ENCODE measurements at regions not wholly inside any gene's neighbourhood (a gene's known extent, or its start where the extent isn't known, plus 50 kb on each side); places are given as distances from the start of the nearest gene placed in this dataset.

- Histone ChIP-seq H3K79me2 (ENCODE audit: low read depth) (no peaks in the 10 kb centered on the region), H3K9ac (no peak overlapping the region), H3F3A (ENCODE audit: low read depth) (no peaks in the 10 kb centered on the region), H3K27me3 (no peaks in the 10 kb centered on the region), H3K4me2 (no peak overlapping the region), H3K36me3 (no peaks in the 10 kb centered on the region), H3K9me3 (ENCODE audit: low read depth) (no peaks in the 10 kb centered on the region), H3K27ac (no peak overlapping the region), H3K4me3 (no peak overlapping the region), H2AFZ (replicated peaks) (no peak overlapping the region), H3K4me1 (no peaks in the 10 kb centered on the region), H4K20me1 (ENCODE audit: low read depth) (no peaks in the 10 kb centered on the region)
- TF ChIP-seq CTCF (IDR thresholded peaks at IDR 0.05): no peak
- TF ChIP-seq EZH2phosphoT487 (IDR thresholded peaks at IDR 0.05): no peak
- no peak for TF ChIP-seq EZH2 (IDR thresholded peaks at IDR 0.05)
- Mint-ChIP-seq H3K4me1 (no peaks in the 10 kb centered on the region), H3K27ac (no peak overlapping the region), H3K27me3 (ENCODE audit: insufficient read depth, low read depth) (no peaks in the 10 kb centered on the region), H3K4me3 (no peak overlapping the region), H3K36me3 (peaks cover 1% of the 10 kb centered on the region), H3K9me3 (peaks cover 5% of the 10 kb centered on the region)
- DNase-seq (ENCODE audit: low spot score): no peak
Observed at GRCh38 chr6:140811642-140812041, 1321.1 kb upstream of the GJE1 start.

- Mint-ChIP-seq H3K36me3 (peaks cover 1% of the 10 kb centered on the region), H3K27me3 (ENCODE audit: insufficient read depth, low read depth) (no peaks in the 10 kb centered on the region), H3K4me3 (no peak overlapping the region), H3K4me1 (no peaks in the 10 kb centered on the region), H3K27ac (no peak overlapping the region), H3K9me3 (peaks cover 5% of the 10 kb centered on the region)
- Histone ChIP-seq H3K27ac (no peak overlapping the region), H3K4me2 (no peak overlapping the region), H3K27me3 (no peaks in the 10 kb centered on the region), H3K9ac (no peak overlapping the region), H3K36me3 (no peaks in the 10 kb centered on the region), H3K79me2 (ENCODE audit: low read depth) (no peaks in the 10 kb centered on the region), H4K20me1 (ENCODE audit: low read depth) (no peaks in the 10 kb centered on the region), H3K4me1 (no peaks in the 10 kb centered on the region), H3F3A (ENCODE audit: low read depth) (no peaks in the 10 kb centered on the region), H3K9me3 (ENCODE audit: low read depth) (no peaks in the 10 kb centered on the region), H3K4me3 (no peak overlapping the region), H2AFZ (replicated peaks) (no peak overlapping the region)
- TF ChIP-seq CTCF (IDR thresholded peaks at IDR 0.05) (no peak), EZH2 (IDR thresholded peaks at IDR 0.05) (no peak), EZH2phosphoT487 (IDR thresholded peaks at IDR 0.05) (no peak)
- DNase-seq (ENCODE audit: low spot score): no peak
Observed at GRCh38 chr6:140809694-140810101, 1323.0 kb upstream of the GJE1 start.

GRCh38 chr6:140806431-140806830 lies 1326.3 kb upstream of the GJE1 start:
- H2AFZ ChIP-seq (replicated peaks): no peak overlapping the region
- TF ChIP-seq EZH2phosphoT487 (IDR thresholded peaks at IDR 0.05) (no peak), CTCF (IDR thresholded peaks at IDR 0.05) (no peak), EZH2 (IDR thresholded peaks at IDR 0.05) (no peak)
- Mint-ChIP-seq H3K27ac (no peak overlapping the region), H3K4me3 (no peak overlapping the region), H3K9me3 (no peaks in the 10 kb centered on the region), H3K4me1 (no peaks in the 10 kb centered on the region), H3K36me3 (no peaks in the 10 kb centered on the region), H3K27me3 (ENCODE audit: insufficient read depth, low read depth) (no peaks in the 10 kb centered on the region)
- H4K20me1 ChIP-seq (ENCODE audit: low read depth): no peaks in the 10 kb centered on the region
- no peaks in the 10 kb centered on the region for H3K79me2 ChIP-seq (ENCODE audit: low read depth)
- DNase-seq (ENCODE audit: low spot score): no peak
- H3F3A ChIP-seq (ENCODE audit: low read depth): no peaks in the 10 kb centered on the region
- H3K4me1 ChIP-seq: no peaks in the 10 kb centered on the region
- H3K9ac ChIP-seq: no peak overlapping the region
- no peaks in the 10 kb centered on the region for H3K36me3 ChIP-seq
- H3K27me3 ChIP-seq: no peaks in the 10 kb centered on the region
- H3K4me3 ChIP-seq: no peak overlapping the region
- no peak overlapping the region for H3K4me2 ChIP-seq
- no peak overlapping the region for H3K27ac ChIP-seq
- no peaks in the 10 kb centered on the region for H3K9me3 ChIP-seq (ENCODE audit: low read depth)

GRCh38 chr6:140794544-140794943 lies 1338.2 kb upstream of the GJE1 start:
- H3K27ac ChIP-seq: no peak overlapping the region
- TF ChIP-seq CTCF (IDR thresholded peaks at IDR 0.05) (no peak), EZH2phosphoT487 (IDR thresholded peaks at IDR 0.05) (no peak), EZH2 (IDR thresholded peaks at IDR 0.05) (no peak)
- H3F3A ChIP-seq (ENCODE audit: low read depth): no peaks in the 10 kb centered on the region
- Mint-ChIP-seq H3K4me3 (no peak overlapping the region), H3K4me1 (no peaks in the 10 kb centered on the region), H3K27ac (no peak overlapping the region), H3K9me3 (no peaks in the 10 kb centered on the region), H3K36me3 (no peaks in the 10 kb centered on the region), H3K27me3 (ENCODE audit: insufficient read depth, low read depth) (peaks cover 2% of the 10 kb centered on the region)
- no peak overlapping the region for H2AFZ ChIP-seq (replicated peaks)
- H3K4me2 ChIP-seq: no peak overlapping the region
- H3K4me3 ChIP-seq: no peak overlapping the region
- H3K79me2 ChIP-seq (ENCODE audit: low read depth): no peaks in the 10 kb centered on the region
- H3K36me3 ChIP-seq: no peaks in the 10 kb centered on the region
- H3K4me1 ChIP-seq: no peaks in the 10 kb centered on the region
- no peaks in the 10 kb centered on the region for H3K9me3 ChIP-seq (ENCODE audit: low read depth)
- H4K20me1 ChIP-seq (ENCODE audit: low read depth): no peaks in the 10 kb centered on the region
- H3K27me3 ChIP-seq: no peaks in the 10 kb centered on the region
- no peak for DNase-seq (ENCODE audit: low spot score)
- no peak overlapping the region for H3K9ac ChIP-seq
